PC-3 (cell line): ENCODE measurements at regions not wholly inside any gene's neighbourhood (a gene's known extent, or its start where the extent isn't known, plus 50 kb on each side); places are given as distances from the start of the nearest gene placed in this dataset.

Experiments
- ATAC-seq: fragments of 200-7000 bp; cut with Tn5 transposase; 2 replicates; pipeline ENCODE4 v1.9.1; 2020; ENCODE audit warnings: mild to moderate bottlenecking, moderate library complexity
- BruUV-seq: library from RNA; stranded (reverse); fragments of 400-500 nt; replicated peaks from 2 replicates; lab custom pipeline; 2021; lab: Mats Ljungman, UMichigan
- CTCF ChIA-PET: fragments of 300-600 bp; sonication (Branson Sonifier 250); formaldehyde crosslinking; loops from one replicate; lab custom pipeline; 2022; ENCODE audit warnings: antibody characterized with exemption; lab: Charles Lee
- POLR2A ChIA-PET: fragments of 300-600 bp; sonication (Branson Sonifier 250); formaldehyde crosslinking; loops from one replicate; lab custom pipeline; 2022; ENCODE audit warnings: antibody characterized with exemption; ENCODE audit not compliant: unreplicated experiment; lab: Charles Lee
- DNase-seq: peaks from one replicate; pipeline ENCODE4 v3.0.0-alpha.2; 2015
- H2AFZ ChIP-seq: fragments of 300-600 bp; sonication (generic); 2 replicates; pipeline ENCODE4 v1.6.0; 2016; ENCODE audit warnings: antibody characterized with exemption, low read length
- H3F3A ChIP-seq: fragments of 300-600 bp; sonication (generic); one replicate; pipeline ENCODE4 v1.6.0; 2017; ENCODE audit warnings: antibody characterized with exemption, low read length, control low read depth, mild to moderate bottlenecking; ENCODE audit not compliant: unreplicated experiment
- H3K27ac ChIP-seq: fragments of 300-600 bp; sonication (generic); 2 replicates; pipeline ENCODE4 v1.5.1; 2016; ENCODE audit warnings: mild to moderate bottlenecking, low read length
- H3K27me3 ChIP-seq: fragments of 300-600 bp; sonication (generic); 2 replicates; pipeline ENCODE4 v1.6.1; 2016; ENCODE audit warnings: low read length, mixed read lengths
- H3K36me3 ChIP-seq: fragments of 300-600 bp; sonication (generic); 2 replicates; pipeline ENCODE4 v1.6.1; 2016; ENCODE audit warnings: low read depth, mixed run types, low read length, mixed read lengths
- H3K4me1 ChIP-seq: fragments of 300-600 bp; sonication (generic); 2 replicates; pipeline ENCODE4 v1.5.1; 2016; ENCODE audit warnings: low read length; ENCODE audit not compliant: insufficient read depth
- H3K4me2 ChIP-seq: fragments of 300-600 bp; sonication (generic); 2 replicates; pipeline ENCODE4 v1.6.0; 2016; ENCODE audit warnings: low read length
- H3K4me3 ChIP-seq: fragments of 300-600 bp; sonication (generic); 2 replicates; pipeline ENCODE4 v1.5.1; 2016; ENCODE audit warnings: mild to moderate bottlenecking, low read length, mixed read lengths
- H3K79me2 ChIP-seq: fragments of 300-600 bp; sonication (generic); 2 replicates; pipeline ENCODE4 v1.6.1; 2017; ENCODE audit warnings: low read length, mixed read lengths
- H3K9ac ChIP-seq: fragments of 300-600 bp; sonication (generic); 2 replicates; pipeline ENCODE4 v1.6.0; 2016; ENCODE audit warnings: mild to moderate bottlenecking, low read length
- H3K9me2 ChIP-seq: fragments of 300-600 bp; sonication (generic); replicated peaks from 2 replicates; pipeline ENCODE4 v1.6.1; 2016; ENCODE audit warnings: mixed run types, low read length, mixed read lengths
- H3K9me3 ChIP-seq: fragments of 300-600 bp; sonication (generic); 2 replicates; pipeline ENCODE4 v1.6.1; 2016; ENCODE audit warnings: low read length, mixed read lengths
- H4K20me1 ChIP-seq: fragments of 300-600 bp; sonication (generic); 2 replicates; pipeline ENCODE4 v1.6.1; 2016; ENCODE audit warnings: low read length, mixed read lengths
- EZH2 ChIP-seq: fragments of 300-600 bp; sonication (generic); IDR thresholded peaks from one replicate; pipeline ENCODE4 v1.6.1; 2017; ENCODE audit warnings: antibody characterized with exemption, mild to moderate bottlenecking, low read length; ENCODE audit not compliant: unreplicated experiment
- EZH2phosphoT487 ChIP-seq: fragments of 300-600 bp; sonication (generic); IDR thresholded peaks from 2 replicates; pipeline ENCODE4 v1.6.1; 2018; ENCODE audit warnings: mild to moderate bottlenecking, antibody characterized with exemption, low read length, borderline replicate concordance
- intact Hi-C: fragments of 100-400 bp; cut with micrococcal nuclease; formaldehyde crosslinking; loops from 2 replicates; pipeline ENCODE4 v1.9.0; 2023
- TF ChIP-seq, protein P1 (sequence below): fragments of 300-600 bp; sonication (generic); conservative IDR thresholded peaks from 2 replicates; pipeline ENCODE4 v1.5.1; 2017; ENCODE audit warnings: antibody characterized with exemption, low read depth, mild to moderate bottlenecking, low read length

- POLR2A ChIA-PET: no interaction called here
- ATAC-seq (no peak), DNase-seq (no peak)
- Histone ChIP-seq H3K27me3 (no peaks in the 10 kb centered on the region), H3K9me3 (peaks cover 30% of the 10 kb centered on the region), H3F3A (no peaks in the 10 kb centered on the region), H3K27ac (no peak overlapping the region), H3K79me2 (no peaks in the 10 kb centered on the region), H4K20me1 (no peaks in the 10 kb centered on the region), H3K4me2 (no peak overlapping the region), H3K4me3 (no peak overlapping the region), H3K9me2 (no peaks in the 10 kb centered on the region), H3K9ac (no peak overlapping the region), H3K36me3 (no peaks in the 10 kb centered on the region), H3K4me1 (no peaks in the 10 kb centered on the region), H2AFZ (no peak overlapping the region)
- intact Hi-C loops: no loop called here
- CTCF ChIA-PET: no interaction called here
- BruUV-seq: no TSS peak
- no peak for TF ChIP-seq EZH2
- no peak for TF ChIP-seq EZH2phosphoT487
- TF ChIP-seq, protein P1, sequence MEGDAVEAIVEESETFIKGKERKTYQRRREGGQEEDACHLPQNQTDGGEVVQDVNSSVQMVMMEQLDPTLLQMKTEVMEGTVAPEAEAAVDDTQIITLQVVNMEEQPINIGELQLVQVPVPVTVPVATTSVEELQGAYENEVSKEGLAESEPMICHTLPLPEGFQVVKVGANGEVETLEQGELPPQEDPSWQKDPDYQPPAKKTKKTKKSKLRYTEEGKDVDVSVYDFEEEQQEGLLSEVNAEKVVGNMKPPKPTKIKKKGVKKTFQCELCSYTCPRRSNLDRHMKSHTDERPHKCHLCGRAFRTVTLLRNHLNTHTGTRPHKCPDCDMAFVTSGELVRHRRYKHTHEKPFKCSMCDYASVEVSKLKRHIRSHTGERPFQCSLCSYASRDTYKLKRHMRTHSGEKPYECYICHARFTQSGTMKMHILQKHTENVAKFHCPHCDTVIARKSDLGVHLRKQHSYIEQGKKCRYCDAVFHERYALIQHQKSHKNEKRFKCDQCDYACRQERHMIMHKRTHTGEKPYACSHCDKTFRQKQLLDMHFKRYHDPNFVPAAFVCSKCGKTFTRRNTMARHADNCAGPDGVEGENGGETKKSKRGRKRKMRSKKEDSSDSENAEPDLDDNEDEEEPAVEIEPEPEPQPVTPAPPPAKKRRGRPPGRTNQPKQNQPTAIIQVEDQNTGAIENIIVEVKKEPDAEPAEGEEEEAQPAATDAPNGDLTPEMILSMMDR: no peak
Observed at GRCh38 chr14:87214558-87214957, 778.4 kb downstream of the GALC start.

- POLR2A ChIA-PET: no interaction called here
Observed at GRCh38 chr14:87207756-87208155, 785.2 kb downstream of the GALC start.

DNA sequence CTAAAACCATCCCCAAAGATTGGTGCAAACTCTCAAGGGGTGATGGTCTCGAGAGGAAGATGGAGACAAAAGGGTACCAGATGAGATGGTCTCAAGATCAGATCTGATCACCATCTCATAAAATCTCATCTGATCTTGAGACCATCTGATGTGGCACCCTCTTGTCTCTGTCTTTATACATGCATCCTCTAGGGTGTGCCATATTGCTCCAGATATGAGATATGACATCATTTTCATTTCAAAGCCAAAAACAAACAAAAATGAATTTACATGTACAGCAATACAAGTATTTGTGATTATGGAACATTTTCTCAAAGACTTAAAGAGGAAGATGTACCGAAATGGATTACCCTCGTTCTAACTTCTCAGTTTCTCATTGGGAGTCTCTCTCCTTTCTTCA is 787.2 kb downstream of the GALC start:
- Histone ChIP-seq H3F3A (no peaks in the 10 kb centered on the region), H3K9ac (no peak overlapping the region), H3K27me3 (no peaks in the 10 kb centered on the region), H3K4me1 (no peaks in the 10 kb centered on the region), H3K4me2 (no peak overlapping the region), H3K27ac (no peak overlapping the region), H4K20me1 (no peaks in the 10 kb centered on the region), H3K79me2 (no peaks in the 10 kb centered on the region), H3K36me3 (no peaks in the 10 kb centered on the region), H3K9me3 (peaks cover 27% of the 10 kb centered on the region; the same call in 1 of the 2 replicates), H2AFZ (no peak overlapping the region), H3K9me2 (no peaks in the 10 kb centered on the region), H3K4me3 (no peak overlapping the region)
- intact Hi-C loops: no loop called here
- DNase-seq (no peak), ATAC-seq (no peak)
- BruUV-seq: no TSS peak
- ChIA-PET CTCF (no interaction called here), POLR2A (no interaction called here)
- TF ChIP-seq, protein P1: no peak
- TF ChIP-seq EZH2phosphoT487 (no peak), EZH2 (no peak)

More at GRCh38 chr14:87207756-87208155, 785.2 kb downstream of the GALC start:
- Histone ChIP-seq H3K4me2 (no peak overlapping the region), H3K4me3 (no peak overlapping the region), H3K9me3 (peaks cover 23% of the 10 kb centered on the region), H3K36me3 (no peaks in the 10 kb centered on the region), H3K4me1 (no peaks in the 10 kb centered on the region), H3K9me2 (no peaks in the 10 kb centered on the region), H3F3A (no peaks in the 10 kb centered on the region), H4K20me1 (no peaks in the 10 kb centered on the region), H3K27ac (no peak overlapping the region), H2AFZ (no peak overlapping the region), H3K27me3 (no peaks in the 10 kb centered on the region), H3K79me2 (no peaks in the 10 kb centered on the region), H3K9ac (no peak overlapping the region)
- intact Hi-C loops: no loop called here
- TF ChIP-seq EZH2: no peak
- TF ChIP-seq, protein P1: no peak
- TF ChIP-seq EZH2phosphoT487: no peak
- CTCF ChIA-PET: no interaction called here
- BruUV-seq: no TSS peak
- ATAC-seq: no peak
- DNase-seq: no peak
